NT2/D1 (cell line): ENCODE measurements at regions not wholly inside any gene's neighbourhood (a gene's known extent, or its start where the extent isn't known, plus 50 kb on each side); places are given as distances from the start of the nearest gene placed in this dataset.

Experiments
- SUZ12 ChIP-seq: IDR thresholded peaks from 2 replicates; pipeline ENCODE4 v1.6.1; 2011; ENCODE audit not compliant: insufficient read length, insufficient read depth; ENCODE audit errors: extremely low read depth
- YY1 ChIP-seq: IDR thresholded peaks from 2 replicates; pipeline ENCODE4 v1.6.1; 2011; ENCODE audit not compliant: insufficient read length, insufficient read depth
- ZNF274 ChIP-seq: IDR thresholded peaks from 2 replicates; pipeline ENCODE4 v1.6.1; 2011; ENCODE audit warnings: mild to moderate bottlenecking, low read depth, low read length

DNA sequence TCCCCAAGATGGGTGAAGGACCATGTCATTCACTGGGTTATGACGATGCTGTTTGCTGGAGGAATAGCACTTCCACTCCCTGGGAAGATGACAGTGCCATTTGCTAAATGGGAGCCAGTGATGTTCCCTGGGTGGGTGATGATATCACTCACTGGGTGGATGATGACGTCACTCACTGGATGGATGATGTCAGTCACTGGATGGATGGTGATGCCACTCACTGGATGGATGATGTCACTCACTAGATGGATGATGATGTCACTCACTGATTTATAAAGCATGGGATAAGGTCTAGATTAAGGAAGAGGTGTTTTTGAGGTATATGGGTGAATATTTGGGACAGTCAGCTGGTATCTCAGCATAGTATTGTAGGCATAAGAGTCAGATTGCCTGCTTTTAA is 457.2 kb downstream of the AJAP1 start:
- TF ChIP-seq ZNF274 (no peak), YY1 (no peak), SUZ12 (no peak)
